NCI-H1436 treated with DMSO at 0.1 percent for 48 hours (cell line): ENCODE measurements at regions not wholly inside any gene's neighbourhood (a gene's known extent, or its start where the extent isn't known, plus 50 kb on each side); places are given as distances from the start of the nearest gene placed in this dataset.
"Not testable (repeated sequence)": the region's sequence is repeated elsewhere in the genome, so short reads cannot be mapped to it uniquely, and the experiment has no call there.

Experiments used
- DNase-seq: peaks from one replicate; lab custom pipeline; 2025; lab: John Stamatoyannopoulos, UW

GRCh38 chr5:87751824-87752223 lies 339.1 kb upstream of the CCNH start:
- DNase-seq: no peak

- DNase-seq: no peak
Observed at GRCh38 chr5:87746891-87747377, 334.2 kb upstream of the CCNH start.

GRCh38 chr5:87746341-87746740 lies 333.6 kb upstream of the CCNH start:
- DNase-seq: no peak

GRCh38 chr5:87741881-87742280 lies 329.2 kb upstream of the CCNH start:
- DNase-seq: no peak

- DNase-seq: no peak
Observed at GRCh38 chr5:87735923-87736322, 323.2 kb upstream of the CCNH start.

GRCh38 chr5:87733897-87734296 lies 321.2 kb upstream of the CCNH start:
- DNase-seq: no peak

GRCh38 chr5:87732875-87733768 lies 320.4 kb upstream of the CCNH start:
- DNase-seq: no peak

- DNase-seq: no peak
Observed at GRCh38 chr5:87729781-87730180, 317.1 kb upstream of the CCNH start.

- no peak for DNase-seq
Observed at GRCh38 chr5:87722286-87722685, 309.6 kb upstream of the CCNH start.

- DNase-seq: not testable (repeated sequence)
Observed at GRCh38 chr5:87718224-87718925, 305.6 kb upstream of the CCNH start.

GRCh38 chr5:87717761-87718160 lies 305.0 kb upstream of the CCNH start:
- no peak for DNase-seq

- DNase-seq: no peak
Observed at GRCh38 chr5:87705876-87706275, 293.1 kb upstream of the CCNH start.

GRCh38 chr5:87686975-87687374 lies 274.2 kb upstream of the CCNH start:
- no peak for DNase-seq

GRCh38 chr5:87686018-87686417 lies 273.3 kb upstream of the CCNH start:
- DNase-seq: no peak

GRCh38 chr5:87674235-87674634 lies 261.5 kb upstream of the CCNH start:
- DNase-seq: no peak

- DNase-seq: no peak
Observed at GRCh38 chr5:87671146-87671545, 258.4 kb upstream of the CCNH start.

- DNase-seq: no peak
Observed at GRCh38 chr5:87665166-87665565, 252.4 kb upstream of the CCNH start.

- no peak for DNase-seq
Observed at GRCh38 chr5:87661784-87662566, 249.2 kb upstream of the CCNH start.

- DNase-seq: no peak
Observed at GRCh38 chr5:87653242-87653641, 240.5 kb upstream of the CCNH start.

- no peak for DNase-seq
Observed at GRCh38 chr5:87650284-87650683, 237.6 kb upstream of the CCNH start.

- DNase-seq: no peak
Observed at GRCh38 chr5:87649455-87649854, 236.7 kb upstream of the CCNH start.

GRCh38 chr5:87645224-87645623 lies 232.5 kb upstream of the CCNH start:
- no peak for DNase-seq
